Gastroesophageal sphincter (tissue), 4 donors: ENCODE measurements at regions not wholly inside any gene's neighbourhood (a gene's known extent, or its start where the extent isn't known, plus 50 kb on each side); places are given as distances from the start of the nearest gene placed in this dataset.

Experiments
- ATAC-seq: fragments of 150-250 bp; one replicate; pipeline ENCODE4 v1.9.1; 2016; ENCODE audit warnings: mild to moderate bottlenecking, moderate library complexity
- H3K27ac ChIP-seq, 4 donors: fragments of 200-600 bp; sonication (generic) in 3 of 4; 1 replicate in 3 of 4; 2 replicates in 1 of 4; pipeline ENCODE4 v1.5.1; 2016 to 2019
- H3K27me3 ChIP-seq: fragments of 200-600 bp; sonication (generic); one replicate; pipeline ENCODE4 v1.5.1; 2019
- H3K36me3 ChIP-seq, 2 donors: fragments of 200-600 bp; sonication (generic); one replicate each; pipeline ENCODE4 v1.5.1; 2019; ENCODE audit warnings: control low read depth in 1 of 2
- H3K4me1 ChIP-seq, 3 donors: fragments of 200-600 bp; sonication (generic); 1 replicate in 2 of 3; 2 replicates in 1 of 3; pipeline ENCODE4 v1.5.1; 2016 to 2019; ENCODE audit warnings: control low read depth in 2 of 3
- H3K4me3 ChIP-seq, 2 donors: fragments of 200-600 bp; sonication (generic); one replicate each; pipeline ENCODE4 v1.5.1; 2019; ENCODE audit warnings: mild to moderate bottlenecking in 1 of 2, moderate library complexity in 1 of 2
- H3K9me3 ChIP-seq, 3 donors: fragments of 200-600 bp; sonication (generic); one replicate each; pipeline ENCODE4 v1.5.1; 2017 to 2019; ENCODE audit warnings: control low read depth in 2 of 3
- EP300 ChIP-seq: sonication (generic); formaldehyde crosslinking; IDR thresholded peaks from one replicate; pipeline ENCODE4 v1.6.1; 2017; ENCODE audit warnings: antibody characterized with exemption, mild to moderate bottlenecking
- POLR2A ChIP-seq, 2 donors: fragments of 450-650 bp; IDR thresholded peaks; one replicate each; pipeline ENCODE4 v1.6.1; 2017; ENCODE audit warnings: antibody characterized with exemption in 2 of 2, mild to moderate bottlenecking in 2 of 2, moderate library complexity in 1 of 2
- POLR2AphosphoS5 ChIP-seq: sonication (generic); formaldehyde crosslinking; IDR thresholded peaks from one replicate; pipeline ENCODE4 v1.6.1; 2017; ENCODE audit warnings: antibody characterized with exemption
- WGBS, 2 donors: methylation state at CpG; one replicate each; pipeline ENCODE4 v1.1.5; 2018; ENCODE audit warnings: low coverage in 1 of 2; 5-methylcytosine and 5-hydroxymethylcytosine counted together
- TF ChIP-seq, protein P1 (sequence below), 4 experiments: fragments of 200-600 bp in 2 of 4; fragments of 450-650 bp in 2 of 4; sonication (generic) in 1 of 4; IDR thresholded peaks; one replicate each; pipeline ENCODE4 v1.5.1; 2017 to 2019; ENCODE audit warnings: antibody characterized with exemption in 4 of 4, mild to moderate bottlenecking in 2 of 4, moderate library complexity in 2 of 4

DNA sequence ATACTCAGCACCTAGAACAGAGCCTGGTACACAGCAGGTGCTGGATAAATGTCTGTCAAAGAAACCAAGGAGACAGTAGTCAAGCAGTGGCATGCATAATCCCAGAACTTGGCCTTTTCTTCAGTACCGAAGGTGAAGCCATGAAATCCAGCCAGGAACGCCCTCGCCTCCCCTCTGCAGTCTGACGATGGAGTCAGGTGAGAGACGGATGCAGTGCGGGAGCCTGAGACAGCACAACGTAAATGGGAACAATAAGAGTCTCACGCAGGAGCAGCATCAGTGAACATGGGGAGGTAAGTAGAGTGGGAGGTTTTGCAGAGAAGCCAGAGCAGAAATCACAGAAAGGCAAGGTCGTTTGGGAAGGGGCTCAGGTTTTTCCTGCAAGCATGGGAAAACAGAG is 389.3 kb upstream of the MYT1L start:
- WGBS, 2 donors = 77 to 78% methylated on average over 6 to 9 of the region's 9 CpGs
- TF ChIP-seq POLR2AphosphoS5 (no peak), POLR2A (IDR thresholded peaks at IDR 0.05) (no peak), EP300 (no peak)
- TF ChIP-seq, protein P1, sequence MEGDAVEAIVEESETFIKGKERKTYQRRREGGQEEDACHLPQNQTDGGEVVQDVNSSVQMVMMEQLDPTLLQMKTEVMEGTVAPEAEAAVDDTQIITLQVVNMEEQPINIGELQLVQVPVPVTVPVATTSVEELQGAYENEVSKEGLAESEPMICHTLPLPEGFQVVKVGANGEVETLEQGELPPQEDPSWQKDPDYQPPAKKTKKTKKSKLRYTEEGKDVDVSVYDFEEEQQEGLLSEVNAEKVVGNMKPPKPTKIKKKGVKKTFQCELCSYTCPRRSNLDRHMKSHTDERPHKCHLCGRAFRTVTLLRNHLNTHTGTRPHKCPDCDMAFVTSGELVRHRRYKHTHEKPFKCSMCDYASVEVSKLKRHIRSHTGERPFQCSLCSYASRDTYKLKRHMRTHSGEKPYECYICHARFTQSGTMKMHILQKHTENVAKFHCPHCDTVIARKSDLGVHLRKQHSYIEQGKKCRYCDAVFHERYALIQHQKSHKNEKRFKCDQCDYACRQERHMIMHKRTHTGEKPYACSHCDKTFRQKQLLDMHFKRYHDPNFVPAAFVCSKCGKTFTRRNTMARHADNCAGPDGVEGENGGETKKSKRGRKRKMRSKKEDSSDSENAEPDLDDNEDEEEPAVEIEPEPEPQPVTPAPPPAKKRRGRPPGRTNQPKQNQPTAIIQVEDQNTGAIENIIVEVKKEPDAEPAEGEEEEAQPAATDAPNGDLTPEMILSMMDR (IDR thresholded peaks at IDR 0.05) = no peak
- ATAC-seq = no peak
- peaks cover 10% of the 10 kb centered on the region for H3K27me3 ChIP-seq
- no peaks in the 10 kb centered on the region for H3K4me1 ChIP-seq
- no peaks in the 10 kb centered on the region for H3K9me3 ChIP-seq
- no peak overlapping the region for H3K27ac ChIP-seq
- H3K4me3 ChIP-seq = no peak overlapping the region
- no peaks in the 10 kb centered on the region for H3K36me3 ChIP-seq

DNA sequence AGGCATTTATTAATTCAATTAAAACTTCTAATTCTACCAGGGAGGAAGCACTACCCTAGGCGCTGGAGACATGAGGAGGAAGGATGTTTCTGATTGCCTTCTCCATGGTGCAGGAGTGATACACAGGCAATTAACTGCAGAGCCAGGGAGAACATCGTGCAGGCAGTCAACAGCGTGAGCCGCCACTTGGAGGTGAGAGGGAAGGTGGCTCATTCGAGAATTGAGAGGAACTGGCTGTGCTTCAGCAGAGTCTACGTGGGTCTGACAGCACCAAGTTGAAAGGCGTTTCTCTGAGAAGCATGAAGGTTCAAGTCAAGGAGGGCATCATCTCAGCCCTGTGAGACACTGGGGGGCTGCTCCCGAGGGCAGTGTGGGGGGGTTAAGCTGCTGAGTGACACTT is 388.7 kb upstream of the MYT1L start:
- WGBS, 2 donors = 64 to 92% methylated on average over 2 to 5 of the region's 8 CpGs
- Histone ChIP-seq H3K9me3 (no peaks in the 10 kb centered on the region), H3K4me3 (no peak overlapping the region), H3K4me1 (no peaks in the 10 kb centered on the region), H3K27ac (no peak overlapping the region), H3K36me3 (no peaks in the 10 kb centered on the region), H3K27me3 (peaks cover 12% of the 10 kb centered on the region)
- TF ChIP-seq POLR2AphosphoS5 (no peak), POLR2A (IDR thresholded peaks at IDR 0.05) (no peak), EP300 (no peak)
- TF ChIP-seq, protein P1 (IDR thresholded peaks at IDR 0.05) = no peak
- no peak for ATAC-seq

DNA sequence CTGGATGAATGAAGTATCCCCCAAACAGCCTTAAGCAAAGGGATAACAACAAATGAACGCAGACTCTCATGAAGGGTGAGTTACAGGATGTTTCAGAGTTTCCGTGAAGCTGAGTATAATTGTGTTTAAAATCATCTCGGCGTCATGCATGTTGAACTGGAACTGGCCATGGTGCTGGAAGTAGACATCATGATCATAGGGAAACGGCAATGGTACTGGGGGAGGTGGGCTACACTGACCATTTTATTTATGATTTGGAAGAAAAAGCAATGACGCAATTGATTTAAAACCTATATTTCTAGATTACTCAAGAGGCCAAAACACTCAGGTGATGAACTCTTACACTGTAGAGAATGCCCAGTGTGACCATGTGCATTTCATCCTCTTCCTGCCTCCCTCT is 387.9 kb upstream of the MYT1L start:
- Histone ChIP-seq H3K27me3 (peaks cover 15% of the 10 kb centered on the region), H3K27ac (no peak overlapping the region), H3K9me3 (no peaks in the 10 kb centered on the region), H3K4me3 (no peak overlapping the region), H3K36me3 (no peaks in the 10 kb centered on the region), H3K4me1 (no peaks in the 10 kb centered on the region)
- TF ChIP-seq, protein P1 (IDR thresholded peaks at IDR 0.05) = no peak
- TF ChIP-seq EP300 (no peak), POLR2AphosphoS5 (no peak), POLR2A (IDR thresholded peaks at IDR 0.05) (no peak)
- 26 to 41% methylated on average over 3 to 6 of the region's 6 CpGs for WGBS, 2 donors
- no peak for ATAC-seq

DNA sequence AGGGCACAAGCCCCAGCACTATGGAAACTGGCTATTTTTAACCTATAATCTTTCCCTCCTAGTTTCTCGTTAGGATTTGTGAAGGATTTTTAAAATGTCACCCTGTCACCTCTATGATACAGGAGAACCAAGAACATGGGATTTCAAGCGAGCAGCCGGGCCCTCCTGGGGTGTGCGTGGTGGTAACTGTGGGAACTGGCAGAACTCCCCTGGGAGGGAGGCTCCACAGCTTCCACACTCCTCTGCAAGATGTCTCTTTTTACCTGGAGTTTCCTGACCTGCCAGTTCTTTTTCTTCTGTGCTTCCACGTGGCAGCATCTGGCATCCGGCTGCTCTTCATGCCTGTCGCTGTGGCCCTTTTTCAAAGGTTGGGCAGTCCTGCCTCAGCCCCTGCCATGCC is 386.3 kb upstream of the MYT1L start:
- Histone ChIP-seq H3K27me3 (peaks cover 20% of the 10 kb centered on the region), H3K4me1 (no peaks in the 10 kb centered on the region), H3K27ac (no peak overlapping the region), H3K9me3 (no peaks in the 10 kb centered on the region), H3K36me3 (no peaks in the 10 kb centered on the region), H3K4me3 (no peak overlapping the region)
- no peak for TF ChIP-seq POLR2AphosphoS5
- TF ChIP-seq EP300 = no peak
- no peak for TF ChIP-seq POLR2A (IDR thresholded peaks at IDR 0.05)
- TF ChIP-seq, protein P1 (IDR thresholded peaks at IDR 0.05) = no peak
- WGBS, 2 donors = 60 to 73% methylated on average over 7 of the region's 7 CpGs
- no peak for ATAC-seq

DNA sequence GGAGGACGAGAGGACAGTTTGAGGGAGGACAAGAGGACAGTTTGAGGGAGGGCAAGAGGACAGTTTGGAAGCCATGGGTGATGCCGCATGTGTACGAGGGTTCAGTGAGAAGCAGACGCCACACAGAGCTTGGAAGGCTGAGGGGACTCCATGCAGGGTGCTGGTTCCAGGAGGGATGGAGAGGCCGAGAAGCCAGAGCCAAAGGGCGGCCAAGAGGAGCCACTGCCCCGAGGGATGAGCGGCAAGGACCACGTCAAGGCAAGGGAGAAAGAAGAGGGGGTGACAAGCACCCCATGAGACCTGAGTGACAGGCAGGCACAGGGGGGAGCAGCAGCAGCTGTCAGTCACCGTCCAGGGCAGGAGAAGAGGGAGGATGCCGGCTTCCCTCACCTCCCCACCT is 385.7 kb upstream of the MYT1L start:
- ATAC-seq = no peak
- Histone ChIP-seq H3K9me3 (no peaks in the 10 kb centered on the region), H3K36me3 (no peaks in the 10 kb centered on the region), H3K27ac (no peak overlapping the region), H3K27me3 (peaks cover 20% of the 10 kb centered on the region), H3K4me1 (no peaks in the 10 kb centered on the region), H3K4me3 (no peak overlapping the region)
- WGBS, 2 donors = 77% methylated on average over 11 of the region's 11 CpGs; no CpG with 5 or more reads in 1 of the 2 donors
- no peak for TF ChIP-seq EP300
- TF ChIP-seq, protein P1 (IDR thresholded peaks at IDR 0.05) = no peak
- TF ChIP-seq POLR2A (IDR thresholded peaks at IDR 0.05) = no peak
- no peak for TF ChIP-seq POLR2AphosphoS5
